Stimulated activated CD8-positive, alpha-beta memory T cell treated with anti-CD3 and anti-CD28 coated beads, Interleukin-12 subunit alpha, Interleukin-12 subunit beta, amount 100 ng/mL, for 4 hours (primary cell): ENCODE measurements at regions not wholly inside any gene's neighbourhood (a gene's known extent, or its start where the extent isn't known, plus 50 kb on each side); places are given as distances from the start of the nearest gene placed in this dataset.

Experiments
- DNase-seq: peaks from one replicate; pipeline ENCODE4 v3.0.0-alpha.2; 2020; ENCODE audit warnings: low read depth

DNA sequence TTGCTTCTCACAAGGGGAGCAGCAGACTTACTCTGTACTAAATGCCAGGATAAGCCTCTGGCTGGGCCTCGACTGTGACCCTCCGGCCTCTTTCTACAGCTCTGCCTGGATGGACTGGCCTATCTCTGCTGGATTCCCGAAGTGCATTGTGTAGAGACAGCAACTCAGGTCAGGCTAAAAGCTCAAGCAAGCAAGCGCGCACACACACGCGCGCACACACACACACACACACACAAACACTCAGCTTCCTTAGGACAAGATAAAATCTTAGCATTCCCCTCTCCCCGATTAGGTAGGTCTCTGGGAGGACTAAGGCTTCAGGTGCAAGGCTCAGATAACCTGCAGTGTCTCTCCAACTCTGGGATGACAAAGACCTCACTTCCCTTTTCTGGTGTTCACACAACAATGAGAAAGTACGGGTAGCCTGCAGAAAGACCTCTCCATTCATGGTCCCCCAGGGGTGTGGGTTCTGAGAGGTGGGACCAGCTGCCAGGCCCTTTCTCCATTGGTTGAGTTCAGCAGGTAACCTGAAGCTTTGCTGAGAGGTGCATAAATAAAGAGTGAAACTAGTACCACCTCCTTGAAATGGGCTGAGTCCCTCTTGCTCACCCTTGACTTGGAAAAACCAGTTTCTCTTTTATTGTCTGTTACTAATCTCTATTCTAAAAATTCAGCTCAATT, 155.1 kb upstream of the CAMK1G start:
- DNase-seq: no peak

DNA sequence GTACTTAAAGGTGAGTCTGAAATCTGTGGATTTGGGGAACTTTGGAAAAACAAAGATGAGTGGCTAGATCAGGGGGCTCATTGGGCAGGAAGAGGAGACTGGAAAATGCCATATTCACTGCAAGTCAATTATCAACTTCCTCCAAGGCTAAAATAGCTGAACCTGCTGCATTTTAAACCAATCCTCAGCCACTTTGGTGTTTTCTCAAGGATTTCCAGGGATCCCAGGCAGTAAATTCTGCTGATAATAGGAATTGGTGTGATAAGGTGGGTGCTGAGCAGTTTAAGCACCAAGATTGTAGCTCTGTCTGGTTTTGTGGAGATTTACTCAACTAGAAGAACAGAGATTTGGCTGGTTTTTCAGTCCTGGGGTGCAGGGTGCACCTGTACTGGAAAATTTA, 153.9 kb upstream of the CAMK1G start:
- no peak for DNase-seq

DNA sequence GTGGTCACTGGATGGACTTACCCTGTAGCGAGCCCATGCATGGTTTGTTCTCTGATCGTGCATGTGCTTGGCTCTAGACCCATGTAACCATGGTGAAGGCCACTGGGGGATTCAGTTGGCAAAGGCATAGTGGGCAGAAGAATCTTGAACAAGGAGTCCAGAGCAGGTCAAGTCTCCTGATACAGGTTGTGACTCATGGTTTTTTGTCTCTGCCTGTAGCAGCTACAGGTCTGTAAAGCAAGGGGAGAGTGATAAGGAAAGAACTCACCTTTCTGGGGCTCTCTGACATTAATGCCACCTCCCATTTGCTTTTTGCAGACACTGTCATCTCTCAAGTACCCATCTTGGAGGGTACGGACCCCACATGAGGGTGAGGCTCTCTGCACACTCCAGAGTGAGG, 153.4 kb upstream of the CAMK1G start:
- DNase-seq: no peak

DNA sequence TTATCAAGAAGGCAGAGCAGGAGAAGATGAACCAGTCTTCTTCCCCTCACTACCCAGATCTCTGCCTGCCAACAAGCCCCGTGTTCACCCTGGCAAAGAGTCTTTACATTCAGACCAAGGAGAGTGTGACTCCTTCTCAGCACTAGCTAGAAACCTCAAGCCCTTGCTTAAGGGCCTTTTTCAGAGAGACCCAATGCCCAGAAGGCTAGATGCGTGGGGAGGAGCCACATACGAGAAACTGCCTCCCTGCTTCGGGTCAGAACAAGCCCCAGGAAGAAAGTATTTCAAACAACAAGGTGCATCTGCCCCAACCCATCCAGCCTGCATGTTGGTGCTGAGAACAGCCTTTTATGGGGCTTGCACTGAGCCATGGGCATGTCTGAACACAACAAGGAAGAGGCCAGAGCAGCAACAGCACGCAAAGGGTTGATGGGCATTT, 152.7 kb upstream of the CAMK1G start:
- no peak for DNase-seq

DNA sequence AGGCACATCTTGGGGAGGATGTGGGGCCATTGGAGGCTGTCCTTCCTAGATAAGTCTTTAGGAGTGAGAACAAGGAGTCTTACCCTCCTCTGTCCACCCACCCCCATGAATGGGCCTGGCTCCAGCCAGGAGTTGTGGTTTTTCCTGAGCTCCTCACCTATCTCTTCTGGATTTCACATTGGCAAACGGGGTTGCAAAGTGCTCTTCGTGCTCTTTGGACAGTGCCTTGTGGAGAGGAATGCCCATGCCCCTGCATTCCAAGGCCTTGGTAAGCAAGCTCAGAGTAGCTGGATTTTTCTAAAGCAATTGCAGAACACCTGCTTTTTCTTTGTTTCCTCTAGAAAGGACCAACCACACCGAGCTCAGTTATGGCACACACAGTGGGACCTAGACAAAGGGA, 152.1 kb upstream of the CAMK1G start:
- no peak for DNase-seq

DNA sequence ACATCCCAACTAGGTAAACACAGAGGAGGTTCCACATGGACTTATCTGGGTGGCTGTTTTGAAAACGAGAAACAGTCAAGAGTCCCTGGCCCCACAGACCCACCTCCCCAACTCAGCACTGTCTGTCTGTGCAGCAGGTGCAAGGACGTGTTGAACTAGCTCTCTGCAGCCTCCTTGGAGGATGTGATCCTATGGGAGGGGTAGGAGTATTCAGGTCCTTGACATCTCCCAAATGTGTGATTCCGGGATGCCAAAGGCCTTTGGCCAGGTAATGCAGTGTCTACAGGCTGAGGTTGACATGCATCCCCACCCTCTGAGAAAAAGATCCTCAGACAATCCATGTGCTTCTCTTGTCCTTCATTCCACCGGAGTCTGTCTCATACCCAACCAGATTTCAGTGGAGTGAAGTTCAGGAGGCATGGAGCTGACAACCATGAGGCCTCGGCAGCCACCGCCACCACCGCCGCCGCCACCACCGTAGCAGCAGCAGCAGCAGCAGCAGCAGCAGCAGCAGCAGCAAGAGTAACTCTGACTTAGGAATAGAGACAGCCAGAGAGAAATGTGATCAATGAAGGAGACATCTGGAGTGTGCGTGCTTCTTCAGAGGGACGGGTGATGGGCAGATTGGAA, 151.6 kb upstream of the CAMK1G start:
- DNase-seq: no peak

DNA sequence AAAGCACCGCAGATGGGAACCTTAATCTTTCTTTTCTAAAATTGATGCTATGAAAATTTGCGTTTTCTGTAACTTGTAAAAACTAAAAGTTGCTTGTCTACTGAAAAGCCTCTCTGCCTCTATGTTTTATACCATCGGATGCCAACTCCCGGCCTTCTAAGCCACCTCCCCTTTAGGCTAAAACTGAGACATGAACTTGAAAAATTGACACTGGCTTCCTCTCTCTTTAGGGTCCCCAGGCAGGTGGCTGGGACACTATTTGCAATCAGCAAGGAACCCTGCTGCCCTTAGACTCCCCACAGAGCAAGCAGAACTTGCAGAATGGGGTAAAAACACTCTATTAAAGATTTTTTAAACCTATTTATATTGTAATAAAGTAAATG, 151.1 kb upstream of the CAMK1G start:
- no peak for DNase-seq

DNA sequence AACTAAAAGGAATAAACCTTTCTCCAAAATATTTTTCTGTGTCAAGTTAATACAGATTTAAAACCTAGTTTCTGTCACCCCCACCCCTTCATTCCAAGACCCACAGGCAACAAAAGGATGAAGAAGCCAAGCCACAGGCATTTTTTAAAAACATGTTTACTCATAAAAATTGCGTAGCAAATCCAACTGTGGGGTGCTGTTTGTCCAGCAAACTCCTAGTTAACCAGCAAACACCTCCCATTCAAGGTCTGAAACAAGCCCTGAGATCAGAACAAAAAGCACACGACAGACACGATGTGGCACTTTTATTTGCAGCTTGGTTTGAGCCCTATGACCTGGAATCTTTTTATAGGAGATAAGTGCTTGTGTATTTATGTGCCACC, 149.9 kb upstream of the CAMK1G start:
- no peak for DNase-seq

DNA sequence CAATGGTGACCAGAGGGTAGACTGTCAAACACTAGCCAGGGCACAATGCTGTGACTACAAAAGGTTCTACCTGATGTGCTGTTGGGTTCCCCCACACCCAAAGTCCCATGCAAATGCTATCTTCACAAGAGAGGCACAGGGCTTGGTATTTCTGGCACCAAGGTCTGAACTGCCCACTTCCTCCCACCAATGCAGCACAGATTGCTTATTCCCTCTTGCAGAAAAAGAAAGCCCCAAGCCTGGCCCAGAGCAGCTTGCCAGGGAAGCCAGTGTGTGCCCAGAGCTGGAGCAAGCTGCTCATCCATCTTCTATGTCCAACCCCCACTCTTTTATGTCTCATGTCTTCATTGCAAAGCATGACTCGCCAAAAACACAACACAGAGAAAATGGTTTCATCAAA, 149.4 kb upstream of the CAMK1G start:
- no peak for DNase-seq

DNA sequence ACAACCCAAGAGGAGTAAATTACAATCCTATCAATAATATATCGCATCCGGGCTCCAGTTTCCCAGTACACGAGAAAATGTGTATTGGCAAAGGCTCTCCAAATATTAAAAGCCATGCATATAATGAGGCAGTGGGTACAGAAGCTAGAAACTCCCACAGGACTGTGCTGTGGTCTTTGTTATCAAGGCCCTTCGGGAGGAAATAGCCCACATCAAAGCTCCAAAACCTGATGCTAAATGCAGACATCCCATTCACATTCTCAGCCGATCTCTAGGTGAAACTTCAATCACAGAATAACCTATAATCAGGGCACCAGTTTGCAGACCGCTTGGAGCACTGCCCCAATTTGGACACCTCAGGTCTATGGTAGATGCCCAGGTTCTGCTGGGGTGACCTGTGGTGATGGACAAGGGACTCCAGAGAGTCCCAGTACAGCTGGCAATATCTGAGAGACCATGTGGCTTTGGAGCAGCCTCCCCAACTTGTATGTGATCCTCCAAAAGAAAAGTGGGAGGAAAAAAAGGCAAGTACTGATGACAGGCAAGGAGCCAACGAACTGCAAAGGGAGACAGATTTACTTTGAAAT, 148.8 kb upstream of the CAMK1G start:
- no peak for DNase-seq

DNA sequence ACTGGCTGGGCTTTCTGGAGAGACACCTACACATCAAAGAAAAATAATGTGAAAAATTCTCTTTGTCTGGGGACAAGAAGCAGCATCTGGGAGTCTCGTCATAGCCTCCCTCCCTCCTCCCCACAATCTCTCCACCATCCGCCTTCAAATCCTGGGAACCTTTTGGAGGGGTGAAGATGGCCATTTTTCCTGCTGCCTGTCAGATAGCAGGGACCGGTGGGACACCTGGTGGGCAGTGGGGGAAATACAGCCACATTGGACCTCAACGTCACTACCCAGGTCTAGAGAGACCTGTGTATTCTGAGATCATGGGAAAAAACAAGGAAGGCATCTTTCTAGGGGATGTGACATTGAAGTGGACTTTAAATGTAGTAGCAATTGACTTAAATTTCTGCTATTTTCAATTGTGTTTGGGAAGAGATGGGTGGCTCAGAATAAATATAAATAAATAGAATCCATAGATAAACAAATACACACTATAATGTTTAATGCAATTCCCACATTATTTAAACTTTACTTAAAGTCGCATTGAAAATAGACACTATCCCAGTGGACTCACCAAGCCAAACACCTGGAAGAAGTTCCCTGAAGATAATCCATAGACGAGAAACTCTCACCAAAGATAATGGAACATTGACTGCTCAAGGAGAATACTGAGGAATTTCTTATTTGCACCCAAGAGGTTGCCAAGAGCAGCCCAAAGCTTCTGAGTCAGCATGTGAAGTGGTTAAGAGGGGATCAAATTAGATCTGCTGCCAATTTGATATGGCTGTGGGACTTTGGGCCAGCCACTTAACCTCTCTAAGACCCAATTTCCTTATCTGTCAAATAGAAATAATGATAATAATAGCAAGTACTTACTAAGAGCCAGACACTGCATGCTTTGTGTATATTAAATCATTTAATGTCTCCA, 147.6 kb upstream of the CAMK1G start:
- no peak for DNase-seq

DNA sequence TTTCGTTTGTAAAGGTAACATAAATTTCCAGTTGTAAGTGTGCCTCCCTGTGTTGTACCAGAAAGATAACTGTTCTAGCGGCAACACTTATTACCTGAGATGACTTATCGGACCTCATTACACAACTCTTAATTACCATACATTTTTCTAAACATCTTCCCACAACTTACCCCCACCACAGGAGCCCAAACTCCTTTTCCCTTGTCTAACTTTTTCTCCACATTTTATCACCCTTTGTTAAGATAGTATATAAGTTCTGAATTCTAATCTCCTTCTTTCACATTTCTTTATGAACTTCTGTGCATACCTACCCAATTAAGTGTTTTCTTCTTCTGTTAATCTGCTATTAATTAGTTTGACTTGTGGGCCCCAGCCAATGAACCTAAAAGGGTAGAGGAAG, 143.7 kb upstream of the CAMK1G start:
- DNase-seq: no peak

DNA sequence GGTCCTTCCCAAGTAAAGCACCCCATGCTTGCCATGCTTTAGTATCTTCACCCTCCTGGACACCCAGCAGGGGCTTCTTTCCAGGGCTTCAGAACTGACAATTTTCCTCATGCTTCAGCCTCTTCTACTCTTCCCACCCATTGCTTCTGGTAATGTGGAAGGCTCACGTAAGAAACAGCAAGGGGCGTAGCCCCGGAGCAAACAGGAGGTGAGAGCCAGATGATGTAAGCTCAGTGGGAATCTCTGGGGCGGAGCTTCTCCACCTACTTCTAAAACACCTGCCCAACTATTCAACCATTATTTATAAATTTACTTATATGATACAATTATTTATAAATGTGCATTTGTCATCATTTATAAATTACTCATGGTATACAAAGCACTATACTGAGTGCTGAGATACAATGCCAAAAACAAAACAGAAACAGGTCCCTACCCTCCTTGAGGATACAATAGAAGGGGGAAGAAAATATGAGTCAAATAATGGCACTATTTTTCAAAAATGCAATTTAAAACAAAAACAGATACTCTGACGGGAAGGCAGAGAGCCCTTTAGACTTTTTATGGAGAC, 140.1 kb upstream of the CAMK1G start:
- no peak for DNase-seq

DNA sequence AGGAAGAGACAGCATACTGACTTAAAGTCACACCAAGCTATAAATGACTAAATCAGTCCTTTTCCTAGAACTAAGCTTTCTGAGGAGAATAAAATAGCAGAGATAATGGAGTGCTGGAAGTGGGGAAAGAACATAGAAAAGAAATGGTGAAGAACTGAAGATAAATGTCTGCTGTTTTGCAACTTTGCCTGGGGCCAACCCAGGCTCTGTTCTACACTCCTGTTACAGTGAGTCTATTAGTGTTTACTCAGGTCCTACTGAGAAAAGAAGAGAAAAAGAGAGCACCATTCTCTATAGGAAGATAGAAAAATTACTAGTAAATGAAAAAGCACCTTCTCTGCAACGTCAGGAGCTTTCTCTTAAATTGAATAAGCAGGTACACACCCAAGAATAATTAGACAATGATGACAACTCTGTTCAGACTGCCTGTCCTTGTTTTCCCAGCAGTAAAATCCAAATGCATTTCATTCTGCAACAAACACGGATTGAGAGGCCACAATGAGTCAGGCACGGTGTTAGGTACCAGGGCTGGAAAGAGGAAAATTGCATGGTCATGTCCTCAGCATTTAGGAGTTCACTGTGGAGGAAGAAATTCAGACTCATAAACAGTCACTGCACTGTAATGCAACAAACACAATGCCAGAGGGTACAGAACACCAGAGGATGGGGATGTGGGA, 139.4 kb upstream of the CAMK1G start:
- no peak for DNase-seq

DNA sequence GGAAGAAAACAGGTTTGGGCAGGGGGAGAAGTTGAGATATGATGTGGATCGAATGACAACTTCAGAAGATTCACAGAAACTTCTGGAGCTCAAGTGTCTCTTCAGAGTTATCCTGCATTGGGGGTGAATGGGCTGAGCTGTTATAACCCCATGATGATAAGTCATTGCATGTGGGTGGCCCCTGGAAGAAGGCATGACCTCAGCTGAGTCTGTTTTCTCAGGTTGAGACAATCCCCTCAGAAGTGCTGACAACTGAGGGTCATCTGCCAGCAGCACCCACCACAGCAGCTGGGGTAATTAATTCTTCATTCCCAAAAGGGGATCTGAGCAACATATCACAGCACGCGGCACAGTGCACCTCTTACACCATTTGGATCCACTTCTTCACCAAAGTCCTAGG, 138.6 kb upstream of the CAMK1G start:
- no peak for DNase-seq

DNA sequence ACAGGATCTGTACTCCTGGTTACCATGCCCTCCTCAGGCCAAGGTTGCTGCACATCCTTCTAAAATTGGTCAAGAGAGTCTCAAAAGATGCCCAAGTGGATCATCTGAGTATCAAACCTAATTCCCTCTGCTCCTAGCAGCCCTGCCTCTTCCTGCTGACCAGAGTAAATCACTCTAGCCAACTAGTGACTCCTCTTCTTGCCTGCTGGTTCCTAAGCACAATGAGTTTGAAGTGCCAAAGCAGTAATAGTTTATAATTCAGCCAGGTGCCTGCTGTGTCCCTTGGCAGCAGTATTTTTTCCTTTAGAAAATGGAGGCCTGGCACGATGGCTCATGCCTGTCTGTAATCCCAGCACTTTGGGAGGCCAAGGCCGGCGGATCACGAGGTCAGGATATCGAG, 137.9 kb upstream of the CAMK1G start:
- no peak for DNase-seq

DNA sequence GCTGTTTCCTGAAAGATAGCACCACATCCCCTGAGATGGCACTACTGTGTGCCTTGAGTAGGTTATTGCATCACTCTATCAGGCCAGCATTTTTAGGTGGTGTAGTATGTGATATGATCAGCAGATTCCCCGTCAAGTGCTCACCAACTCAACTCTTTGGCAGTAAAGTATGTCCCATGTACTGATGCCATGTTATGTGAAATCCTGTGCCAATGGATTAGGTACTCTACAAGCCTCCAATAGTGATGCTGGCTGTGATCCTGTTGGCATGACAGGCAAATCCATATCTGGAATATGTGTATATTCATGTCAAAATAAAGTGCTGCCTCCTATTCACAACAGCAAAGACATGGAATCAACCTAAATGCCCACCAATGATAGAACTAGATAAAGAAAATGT, 137.2 kb upstream of the CAMK1G start:
- DNase-seq: no peak

DNA sequence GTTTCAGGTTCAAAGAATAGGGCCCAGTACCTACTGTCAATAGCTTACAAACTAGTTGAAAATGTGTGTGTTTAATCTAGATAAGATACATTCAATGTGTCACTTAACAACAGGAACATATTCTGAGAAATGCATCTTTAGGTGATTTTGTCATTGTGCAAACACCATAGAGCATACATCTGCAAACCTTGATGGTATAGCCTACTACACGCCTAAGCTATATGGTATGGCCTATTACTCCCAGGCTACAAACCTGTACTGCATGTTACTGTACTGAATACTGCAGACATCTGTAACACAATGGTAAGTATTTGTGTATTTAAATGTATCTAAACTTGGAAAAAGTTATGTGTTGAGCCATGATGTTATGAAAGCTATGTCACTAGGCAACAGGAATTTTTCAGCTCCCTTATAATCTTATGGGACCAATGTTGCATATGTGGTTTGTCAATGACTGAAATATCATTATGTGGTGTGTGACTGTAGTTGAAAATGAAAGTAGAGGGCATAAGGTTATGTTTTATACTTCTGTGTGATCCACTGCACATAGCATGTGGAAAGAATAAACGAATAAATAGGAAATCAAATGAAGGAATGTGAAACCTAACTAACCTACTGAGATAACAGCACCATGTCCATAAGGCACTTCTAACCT, 129.0 kb upstream of the CAMK1G start:
- DNase-seq: no peak

DNA sequence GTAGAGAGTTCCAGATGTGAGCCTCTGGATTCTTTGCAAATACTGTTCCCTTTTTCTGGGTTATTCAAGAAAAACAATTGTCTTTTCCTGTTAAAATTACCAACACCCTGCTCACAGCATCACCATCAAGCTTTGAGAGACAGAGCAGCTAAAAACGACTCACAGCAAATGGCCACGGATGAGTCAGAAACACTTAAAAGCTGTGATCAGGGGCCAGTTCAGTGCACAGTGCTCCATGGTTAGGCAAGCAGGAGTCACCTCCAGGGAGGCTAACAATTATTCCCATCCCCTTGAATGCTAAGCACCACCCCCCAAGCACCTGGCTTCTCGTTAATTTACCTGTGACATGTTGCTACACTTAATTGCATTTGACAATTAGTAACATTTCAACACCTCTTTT, 128.4 kb upstream of the CAMK1G start:
- no peak for DNase-seq

DNA sequence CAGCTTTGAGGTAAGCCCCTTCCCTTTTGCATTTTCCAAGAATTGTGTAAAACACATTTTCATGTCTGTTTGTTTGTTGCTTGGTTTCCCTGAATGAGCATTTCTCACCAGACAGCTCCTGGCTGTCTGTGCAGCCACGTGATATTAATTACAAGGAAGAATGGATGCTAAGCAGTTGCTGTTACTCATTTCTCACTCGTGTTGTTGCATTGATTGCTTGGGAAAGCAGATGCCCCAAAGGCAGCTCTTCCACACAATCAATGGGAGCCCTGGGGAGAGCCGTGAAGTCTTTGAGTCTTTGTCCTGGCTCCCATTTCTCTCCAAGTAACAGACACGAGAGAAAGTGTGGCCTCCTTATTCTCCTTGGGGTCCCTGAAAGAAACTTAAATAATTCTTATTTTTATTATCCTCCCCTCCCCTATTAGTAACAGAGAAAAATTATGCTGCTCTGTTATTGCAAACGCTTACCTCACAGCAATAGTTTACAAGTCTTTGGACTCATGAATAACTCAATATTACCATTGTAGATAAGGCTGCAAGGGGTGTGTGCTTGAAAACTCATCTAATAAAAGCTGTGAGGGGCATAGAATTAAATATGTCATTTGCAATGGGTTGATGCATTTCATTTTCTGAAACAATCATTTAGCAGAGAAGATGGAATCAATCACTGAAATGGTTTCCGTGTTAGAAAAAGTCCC, 127.7 kb upstream of the CAMK1G start:
- no peak for DNase-seq

DNA sequence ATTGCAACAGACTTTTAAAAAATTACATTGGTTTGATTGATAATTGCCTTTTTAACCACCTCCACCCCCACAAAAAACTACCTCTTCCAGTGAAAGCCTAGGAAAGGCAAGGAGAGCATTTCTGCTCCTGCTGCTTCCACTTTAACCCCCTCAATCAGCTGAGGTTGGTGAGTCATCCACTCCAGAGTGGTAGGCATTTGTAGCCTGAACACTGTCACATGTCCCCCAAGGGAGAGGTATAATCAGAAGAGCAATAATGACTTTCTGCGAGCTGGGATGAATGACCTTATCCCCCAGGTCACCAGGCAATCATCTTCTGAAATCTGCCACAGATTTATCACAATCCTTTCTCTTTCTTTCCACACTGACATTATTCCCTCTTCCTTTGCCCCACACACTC, 126.6 kb upstream of the CAMK1G start:
- no peak for DNase-seq
